NOMO-1 treated with dmso at 0.1 percent for 144 hours (cell line): ENCODE measurements at regions not wholly inside any gene's neighbourhood (a gene's known extent, or its start where the extent isn't known, plus 50 kb on each side); places are given as distances from the start of the nearest gene placed in this dataset.

Experiments used
- DNase-seq: peaks from one replicate; lab custom pipeline; 2025; ENCODE audit not compliant: unreplicated experiment; lab: John Stamatoyannopoulos, UW

- DNase-seq: no peak
Measured at GRCh38 chr16:79339863-79340262, 260.7 kb downstream of the MAF start.

GRCh38 chr16:79337906-79338305, 262.6 kb downstream of the MAF start:
- DNase-seq: no peak

- DNase-seq: no peak
Measured at GRCh38 chr16:79336437-79337229, 263.9 kb downstream of the MAF start.

DNA sequence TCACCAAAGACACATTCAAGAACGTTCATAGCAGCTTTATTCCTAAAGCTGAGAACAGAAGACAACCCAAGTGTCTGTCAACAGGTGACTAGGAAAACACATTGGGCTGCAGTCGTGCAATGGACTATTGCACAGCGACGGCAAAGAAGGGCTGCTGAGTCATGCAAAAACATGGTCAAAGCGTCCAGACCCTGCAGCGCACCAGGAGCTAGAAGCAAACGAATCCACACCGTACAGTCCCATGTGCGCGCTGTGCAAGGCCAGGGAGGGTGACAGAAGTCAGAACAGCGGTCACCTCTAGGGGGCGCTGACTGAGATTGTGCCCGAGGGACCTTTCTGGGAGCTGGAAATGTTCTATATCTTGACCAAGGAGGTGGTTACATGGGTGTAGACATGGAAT, 266.4 kb downstream of the MAF start:
- DNase-seq: no peak

DNA sequence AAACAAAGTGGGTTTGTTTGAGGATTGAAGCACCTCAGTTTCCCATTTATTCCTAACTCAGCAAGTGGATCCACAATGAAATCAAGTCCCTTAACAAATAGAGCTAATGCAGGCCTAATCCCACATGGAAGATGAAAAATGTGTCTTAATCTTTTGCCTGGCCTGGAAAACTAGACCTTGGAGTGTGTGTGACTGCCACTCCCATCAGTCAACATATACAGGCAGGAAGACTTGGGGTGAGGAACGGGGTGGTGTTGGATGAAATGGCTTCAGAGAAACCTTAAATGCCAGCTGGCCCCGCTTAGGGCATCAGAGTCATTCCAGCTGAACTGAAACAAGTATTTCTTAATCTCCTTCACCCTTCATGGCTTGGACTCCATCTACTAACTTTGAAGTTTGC, 269.5 kb downstream of the MAF start:
- DNase-seq: no peak

- DNase-seq: no peak
Measured at GRCh38 chr16:79329967-79330366, 270.6 kb downstream of the MAF start.

DNA sequence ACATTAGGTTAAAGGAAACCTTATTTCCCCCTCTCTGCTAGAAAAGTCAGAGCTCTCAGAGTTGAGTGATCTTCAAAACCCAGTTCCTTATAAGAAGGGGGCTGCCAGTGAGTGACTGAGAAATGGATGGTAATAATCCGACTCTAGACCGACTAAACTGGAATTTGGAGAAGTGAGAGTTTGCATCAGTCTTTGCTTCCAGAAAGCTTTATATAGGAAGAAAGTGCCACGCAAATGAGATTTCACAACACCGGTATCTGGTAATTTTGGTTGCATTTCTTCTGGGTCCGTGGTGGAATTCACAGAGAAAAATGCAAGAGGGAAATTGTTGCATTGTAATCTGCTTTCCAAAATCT, 271.4 kb downstream of the MAF start:
- DNase-seq: peak; percentile 89

- DNase-seq: no peak
Measured at GRCh38 chr16:79328402-79329165, 272.0 kb downstream of the MAF start.

GRCh38 chr16:79327836-79328235, 272.7 kb downstream of the MAF start:
- DNase-seq: no peak

GRCh38 chr16:79326549-79326948, 274.0 kb downstream of the MAF start:
- no peak for DNase-seq

GRCh38 chr16:79325226-79325945, 275.2 kb downstream of the MAF start:
- DNase-seq: no peak

- DNase-seq: no peak
Measured at GRCh38 chr16:79320956-79321355, 279.6 kb downstream of the MAF start.

DNA sequence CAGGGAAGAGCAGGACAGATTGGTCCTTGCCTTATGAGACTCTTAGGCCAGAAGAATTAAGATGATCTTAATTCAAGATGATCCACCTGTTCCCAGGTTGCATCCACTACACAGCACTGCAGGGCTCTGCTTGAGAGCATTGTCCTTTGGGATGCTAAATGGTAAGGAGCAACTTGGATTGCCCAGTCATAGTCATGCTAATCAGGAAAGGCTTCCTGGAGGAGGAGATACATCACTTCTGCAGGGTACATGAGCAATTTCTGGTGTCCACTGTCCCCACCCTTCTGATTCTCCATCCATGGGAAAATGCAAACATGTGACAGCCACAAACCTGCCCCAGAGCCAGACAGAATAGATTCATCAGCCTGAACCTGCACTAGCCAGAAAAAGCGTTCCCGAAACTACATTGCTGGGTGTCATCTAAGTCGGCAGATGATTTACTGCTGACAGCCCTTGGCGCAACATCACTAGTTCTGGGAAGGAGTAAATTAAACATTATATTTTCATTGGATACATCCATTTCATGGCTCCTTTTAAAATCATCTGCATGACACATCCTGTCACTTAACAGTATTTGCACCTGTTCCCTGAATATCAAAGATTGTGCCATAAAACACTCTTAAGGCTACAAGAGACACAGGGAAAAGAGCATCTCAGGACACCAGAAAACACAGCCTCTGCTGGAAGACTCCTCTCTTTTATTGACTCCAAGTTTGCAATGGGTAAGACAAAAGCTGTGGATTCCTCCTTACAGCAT, 282.2 kb downstream of the MAF start:
- DNase-seq: no peak

DNA sequence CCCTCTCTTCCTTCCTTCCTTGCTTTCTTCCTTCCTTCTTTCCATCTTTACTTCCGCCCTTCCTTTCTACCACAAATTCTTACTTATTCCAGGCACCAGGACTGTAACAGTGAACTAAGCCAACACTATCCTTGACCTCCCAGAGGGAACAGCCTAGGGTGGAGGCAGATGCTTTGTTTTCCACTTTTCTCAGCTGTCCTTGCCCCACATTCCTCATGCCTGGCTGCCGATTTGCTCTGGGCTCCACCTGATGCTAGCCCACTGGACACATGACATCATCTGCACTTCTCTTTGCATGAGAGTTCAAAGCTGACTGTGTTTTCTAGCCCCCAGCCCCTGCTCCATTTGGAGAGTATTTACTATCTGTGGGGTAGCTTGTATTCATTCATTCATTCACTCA, 283.0 kb downstream of the MAF start:
- DNase-seq: no peak

DNA sequence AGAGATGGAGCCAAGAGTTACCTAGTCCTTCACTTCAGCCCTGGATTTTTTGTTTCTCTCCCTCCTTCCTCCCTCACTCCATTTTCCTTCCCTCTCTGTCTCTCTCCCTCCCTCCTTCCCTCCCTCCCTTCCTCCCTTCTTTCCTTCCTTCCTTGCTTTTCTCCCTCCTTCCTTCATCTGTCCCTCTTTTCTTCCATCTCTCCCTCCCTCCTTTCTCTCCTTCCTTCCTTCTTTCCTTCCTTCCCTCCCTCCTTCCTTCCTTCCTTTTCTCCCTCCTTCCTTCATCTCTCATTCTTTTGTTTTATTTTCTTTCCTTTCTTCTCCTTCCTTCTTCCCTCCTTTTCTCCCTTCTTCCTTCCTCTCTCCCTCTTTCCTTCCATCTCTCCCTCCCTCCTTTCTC, 283.5 kb downstream of the MAF start:
- no peak for DNase-seq

- DNase-seq: no peak
Measured at GRCh38 chr16:79316004-79316458, 284.5 kb downstream of the MAF start.

DNA sequence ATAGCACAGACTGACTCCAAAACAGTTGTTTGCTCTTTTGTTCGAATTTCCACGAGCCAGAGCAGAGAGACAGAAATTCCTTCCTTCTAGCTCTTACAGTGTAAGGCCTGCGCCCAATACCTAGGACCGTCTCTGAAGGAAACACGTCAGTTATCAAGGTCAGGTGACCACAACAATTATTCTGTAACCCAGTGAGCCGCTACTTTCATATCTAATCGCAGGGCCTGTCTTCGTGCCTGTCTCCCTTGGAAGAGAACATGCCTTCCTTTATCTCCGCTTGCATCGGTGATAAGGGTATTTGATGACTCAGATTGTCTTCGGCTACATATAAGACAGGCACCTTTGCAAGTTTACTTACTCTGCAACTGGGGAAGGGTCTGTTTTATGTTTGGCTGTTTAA, 288.0 kb downstream of the MAF start:
- DNase-seq: no peak

DNA sequence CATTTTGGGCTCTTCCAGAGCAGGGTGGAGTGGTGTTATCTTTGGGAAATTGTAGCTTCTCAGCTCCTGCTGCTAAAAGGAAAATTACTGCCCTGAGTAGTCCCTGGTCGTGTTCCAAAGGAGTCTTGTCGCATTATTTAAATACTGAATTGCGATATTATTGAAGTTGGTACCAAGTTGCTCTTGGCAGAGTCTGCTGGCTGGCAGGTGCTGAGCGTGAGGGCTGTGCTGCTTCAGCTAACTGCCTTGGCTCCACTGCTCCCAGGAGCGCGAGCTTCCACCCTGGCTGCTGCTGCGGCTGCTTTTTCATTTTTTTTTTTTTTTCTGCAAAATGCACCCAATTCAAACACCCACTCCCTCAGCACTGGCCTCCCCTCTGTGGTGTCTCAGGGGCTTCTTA, 289.8 kb downstream of the MAF start:
- no peak for DNase-seq

- no peak for DNase-seq
Measured at GRCh38 chr16:79309606-79310005, 290.9 kb downstream of the MAF start.

DNA sequence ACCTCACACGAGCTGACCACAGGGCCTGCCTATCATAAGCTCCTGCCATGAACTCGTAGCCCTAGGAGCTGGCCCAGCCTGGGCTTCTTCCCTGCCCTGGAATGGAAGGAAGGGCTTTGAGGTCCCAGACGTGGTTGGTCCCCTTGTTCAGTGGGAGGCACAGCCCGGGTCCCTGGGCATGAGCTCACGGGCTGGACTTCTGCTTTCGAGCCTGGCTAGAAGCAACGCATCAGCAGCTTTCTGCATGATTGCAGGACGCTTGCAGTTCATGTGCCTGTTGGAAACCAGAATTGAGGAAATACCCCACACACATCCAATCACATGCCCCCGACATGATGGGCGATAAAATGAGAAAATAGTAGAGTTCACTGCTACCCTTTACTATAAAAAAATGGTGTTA, 293.3 kb downstream of the MAF start:
- DNase-seq: peak; percentile 62

- no peak for DNase-seq
Measured at GRCh38 chr16:79305074-79305473, 295.5 kb downstream of the MAF start.
